GM20000 (cell line): ENCODE measurements at regions not wholly inside any gene's neighbourhood (a gene's known extent, or its start where the extent isn't known, plus 50 kb on each side); places are given as distances from the start of the nearest gene placed in this dataset.

Experiments used
- DNase-seq: peaks from one replicate; pipeline ENCODE4 v3.0.0; 2012; ENCODE audit warnings: low spot score
- TF ChIP-seq, protein P1 (sequence below): IDR thresholded peaks from 2 replicates; pipeline ENCODE4 v1.5.1; 2012; ENCODE audit warnings: mild to moderate bottlenecking, control low read depth; ENCODE audit errors: extremely low read depth, missing control alignments

DNA sequence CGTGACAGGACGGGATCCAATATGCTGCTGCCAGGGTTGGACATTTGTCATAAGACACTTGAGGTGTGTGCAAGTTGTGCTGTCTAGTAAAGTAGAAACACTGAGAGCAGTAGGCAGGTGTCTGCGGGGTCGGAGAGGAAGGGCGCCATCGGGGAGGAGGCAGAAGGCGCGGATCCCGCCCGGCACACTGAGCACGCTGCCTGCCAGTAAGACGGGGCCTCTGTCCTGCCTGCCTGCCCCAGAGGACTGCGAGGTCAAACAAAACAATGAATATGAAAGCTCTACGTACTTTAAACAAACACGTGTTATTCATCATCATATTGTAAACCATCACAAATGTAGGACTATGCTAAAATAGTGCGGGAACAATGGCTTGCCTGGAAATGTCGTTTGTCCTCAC lies 349.3 kb upstream of the SALL3 start:
- TF ChIP-seq, protein P1, sequence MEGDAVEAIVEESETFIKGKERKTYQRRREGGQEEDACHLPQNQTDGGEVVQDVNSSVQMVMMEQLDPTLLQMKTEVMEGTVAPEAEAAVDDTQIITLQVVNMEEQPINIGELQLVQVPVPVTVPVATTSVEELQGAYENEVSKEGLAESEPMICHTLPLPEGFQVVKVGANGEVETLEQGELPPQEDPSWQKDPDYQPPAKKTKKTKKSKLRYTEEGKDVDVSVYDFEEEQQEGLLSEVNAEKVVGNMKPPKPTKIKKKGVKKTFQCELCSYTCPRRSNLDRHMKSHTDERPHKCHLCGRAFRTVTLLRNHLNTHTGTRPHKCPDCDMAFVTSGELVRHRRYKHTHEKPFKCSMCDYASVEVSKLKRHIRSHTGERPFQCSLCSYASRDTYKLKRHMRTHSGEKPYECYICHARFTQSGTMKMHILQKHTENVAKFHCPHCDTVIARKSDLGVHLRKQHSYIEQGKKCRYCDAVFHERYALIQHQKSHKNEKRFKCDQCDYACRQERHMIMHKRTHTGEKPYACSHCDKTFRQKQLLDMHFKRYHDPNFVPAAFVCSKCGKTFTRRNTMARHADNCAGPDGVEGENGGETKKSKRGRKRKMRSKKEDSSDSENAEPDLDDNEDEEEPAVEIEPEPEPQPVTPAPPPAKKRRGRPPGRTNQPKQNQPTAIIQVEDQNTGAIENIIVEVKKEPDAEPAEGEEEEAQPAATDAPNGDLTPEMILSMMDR = no peak
- DNase-seq = no peak

DNA sequence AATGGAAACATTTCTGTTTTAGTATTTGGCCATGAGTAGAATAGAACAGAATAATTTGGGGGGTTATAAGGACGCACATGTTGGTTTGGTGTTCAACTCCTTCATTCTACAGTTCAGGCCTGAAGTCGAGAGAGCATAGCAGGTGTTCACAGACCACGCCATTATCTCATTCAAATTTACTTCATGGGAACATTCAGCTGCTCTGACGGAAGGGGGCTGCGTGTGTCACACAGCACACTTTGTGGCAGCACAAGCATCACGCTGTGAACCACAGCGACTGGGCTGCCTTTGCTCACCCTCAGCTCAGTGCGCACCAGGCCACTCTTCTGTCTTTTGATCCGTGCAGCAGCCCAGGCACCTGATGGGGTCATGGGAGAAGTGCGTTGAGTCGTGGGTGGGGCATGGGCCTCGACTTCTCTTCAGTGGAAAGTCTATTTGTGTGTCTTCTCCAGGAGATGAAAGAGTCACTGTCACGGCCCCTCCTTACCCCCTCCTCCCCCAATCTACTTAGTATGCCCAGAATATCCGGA lies 348.6 kb upstream of the SALL3 start:
- DNase-seq = no peak
- TF ChIP-seq, protein P1 = no peak

DNA sequence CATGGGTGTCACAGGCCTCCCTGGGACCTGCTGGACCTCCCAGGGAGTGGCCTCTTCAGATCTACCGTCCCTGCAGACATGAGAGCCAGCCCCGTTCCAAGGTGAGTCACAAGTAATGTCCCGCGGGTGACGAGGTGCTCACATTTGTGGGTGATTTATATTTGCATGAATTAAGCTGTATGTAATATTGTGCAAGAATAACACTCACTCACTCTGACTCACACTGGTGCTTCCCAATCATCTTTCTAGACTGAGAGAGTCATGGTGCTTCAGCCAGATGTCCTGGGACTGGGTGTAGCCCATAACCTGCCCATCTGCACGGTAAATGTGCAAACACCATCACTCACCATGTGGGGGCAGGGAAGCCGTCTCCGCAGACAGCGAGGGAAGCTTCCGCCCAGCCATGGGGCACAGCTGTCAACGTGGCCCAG lies 347.5 kb upstream of the SALL3 start:
- no peak for DNase-seq
- TF ChIP-seq, protein P1 = no peak

DNA sequence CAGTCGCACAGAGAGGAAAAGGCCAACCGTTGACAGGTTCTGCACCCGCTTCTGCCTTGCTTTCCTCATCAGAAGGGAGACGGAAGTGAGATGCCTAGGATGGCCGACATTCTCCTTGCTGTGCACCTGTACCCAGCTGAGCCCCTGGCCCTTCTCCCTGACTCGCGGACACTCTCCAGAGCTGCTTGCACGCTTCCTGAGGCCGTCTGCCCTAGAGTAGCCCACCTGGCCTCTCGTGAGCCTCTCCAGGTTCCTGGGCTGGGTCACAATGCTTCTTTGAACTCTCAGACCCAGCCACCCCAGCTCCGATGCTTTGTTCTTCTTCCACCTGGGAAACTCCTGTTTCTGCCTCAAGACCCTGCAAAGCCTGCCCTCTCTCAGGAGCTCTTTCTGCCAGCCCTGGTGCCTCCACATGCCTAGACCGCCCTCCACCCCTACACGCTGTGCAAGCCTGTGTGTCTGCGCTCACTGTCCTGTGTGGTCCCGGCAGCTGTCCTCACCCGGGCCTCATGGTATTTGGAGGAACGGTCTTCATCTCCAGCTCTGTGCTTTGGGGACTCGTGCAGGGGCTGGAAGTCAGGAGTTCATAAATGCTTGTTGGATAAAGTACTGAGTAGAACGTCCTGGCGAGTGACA lies 345.4 kb upstream of the SALL3 start:
- TF ChIP-seq, protein P1 = no peak
- no peak for DNase-seq

DNA sequence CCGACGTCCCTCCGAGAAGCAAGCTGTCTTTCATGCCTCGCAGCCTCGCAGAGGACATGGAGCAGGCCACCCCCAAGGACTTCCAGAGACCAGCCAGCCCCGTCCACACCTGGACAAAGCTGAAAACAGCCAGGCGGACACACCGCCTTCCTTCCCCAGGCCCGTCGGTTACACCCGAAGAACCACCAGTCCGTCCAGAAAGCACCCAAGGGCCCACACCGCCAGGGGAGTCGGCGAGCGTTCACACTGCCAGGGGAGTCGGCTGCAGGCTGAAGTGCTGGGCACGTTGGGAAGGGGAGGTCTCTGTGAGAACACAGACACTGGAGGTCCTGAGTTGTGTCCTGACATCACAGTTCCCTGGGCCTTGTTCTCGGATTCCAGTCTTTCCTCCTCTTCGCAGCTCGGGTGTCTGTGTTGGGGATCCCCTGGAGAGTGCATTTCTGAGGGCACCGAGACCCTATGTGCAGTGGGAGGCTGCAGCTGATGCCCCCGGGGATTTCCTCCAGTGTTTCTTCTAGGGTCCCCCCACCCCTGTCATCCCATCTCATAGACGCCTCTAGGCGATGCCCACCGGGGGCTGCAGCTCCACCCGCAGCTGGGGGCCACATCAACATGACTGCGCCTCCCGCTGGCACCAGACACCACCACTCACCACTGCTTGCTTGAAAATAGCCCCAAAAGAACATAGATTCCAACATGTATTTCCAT lies 344.4 kb upstream of the SALL3 start:
- TF ChIP-seq, protein P1 = no peak
- DNase-seq = no peak

DNA sequence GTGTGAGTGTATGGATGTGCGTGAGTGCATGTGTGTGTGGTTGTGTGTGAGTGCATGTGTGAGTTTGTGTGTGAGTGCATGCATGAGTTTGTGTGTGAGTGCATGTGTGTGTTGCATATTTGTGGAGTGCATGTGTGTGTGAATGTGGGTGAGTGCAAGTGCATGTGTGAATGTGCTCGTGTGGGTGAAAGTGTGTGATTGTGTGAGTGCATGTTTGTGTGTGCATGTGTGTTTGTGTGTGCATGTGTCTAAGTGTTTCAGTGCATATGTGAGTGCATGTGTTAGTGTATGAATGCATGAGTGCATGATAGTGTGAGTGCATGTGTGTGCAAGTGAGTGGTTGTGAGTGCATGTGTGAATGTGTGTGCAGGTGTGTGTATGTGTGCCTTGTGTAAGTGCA lies 343.4 kb upstream of the SALL3 start:
- TF ChIP-seq, protein P1 = no peak
- DNase-seq = no peak

DNA sequence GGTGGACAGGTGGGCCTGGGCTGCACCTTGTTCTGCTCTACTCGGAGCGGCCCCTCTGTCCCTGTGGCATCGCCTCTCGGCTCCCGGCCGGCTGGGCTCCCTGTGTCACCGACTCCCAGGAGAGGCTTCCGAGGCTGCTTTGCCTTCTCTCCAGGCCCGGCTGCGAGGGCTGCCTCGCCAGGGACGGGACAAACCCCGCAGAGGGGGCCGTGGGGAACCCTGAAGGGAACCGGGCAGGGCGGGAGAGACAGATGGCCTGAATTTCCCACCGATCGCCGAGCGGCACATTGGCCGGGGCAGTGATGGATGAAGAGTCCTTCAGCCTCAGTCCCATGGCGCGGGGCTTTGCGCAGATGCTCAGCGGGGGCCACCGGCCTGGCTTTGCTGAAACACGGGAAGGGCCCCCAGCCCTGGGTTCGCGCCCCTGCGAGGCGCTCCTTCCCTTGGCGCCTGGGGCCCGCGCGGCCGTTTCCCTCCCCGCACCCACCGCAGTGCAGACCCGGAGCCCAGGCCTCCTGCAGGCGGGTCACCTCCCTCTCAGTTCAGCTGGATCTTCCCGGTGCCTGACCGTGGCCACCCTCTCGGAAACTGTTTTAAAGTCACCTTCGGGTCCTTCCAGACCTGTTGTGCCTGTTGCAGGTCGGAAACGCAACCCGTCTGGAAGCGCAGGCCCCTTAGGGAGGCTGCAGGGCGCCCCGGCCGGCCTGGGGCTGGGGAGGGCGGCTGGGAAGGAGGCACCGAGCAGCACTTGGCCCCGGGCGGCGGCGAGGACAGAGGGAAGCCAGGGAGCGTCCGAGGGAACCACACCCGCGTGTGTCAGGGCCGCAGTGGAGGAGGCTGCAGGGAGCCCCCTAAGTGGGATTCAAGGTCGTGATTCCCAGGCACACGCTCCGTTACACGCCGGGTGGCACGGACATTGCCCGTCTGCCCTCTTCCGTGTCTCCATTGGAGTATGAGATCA lies 341.9 kb upstream of the SALL3 start:
- DNase-seq = no peak
- TF ChIP-seq, protein P1 = no peak
